ENCODE measurements at regions not wholly inside any gene's neighbourhood (a gene's known extent, or its start where the extent isn't known, plus 50 kb on each side); places are given as distances from the start of the nearest gene placed in this dataset.

GRCh38 chr13:99661791-99662190, 160.5 kb downstream of the TM9SF2 start:
- Histone ChIP-seq H3K36me3 (ENCODE audit: insufficient read depth) (no peaks in the 10 kb centered on the region), H3K4me3 (ENCODE audit: low read depth, low read length) (no peak overlapping the region), H3K27ac (ENCODE audit: low read depth) (no peak overlapping the region), H3K4me1 (ENCODE audit: insufficient read depth) (no peaks in the 10 kb centered on the region)
- DNase-seq (ENCODE audit: extremely low spot score): no peak
- WGBS: 84% methylated on average over 3 of the region's 3 CpGs

- Histone ChIP-seq H3K4me1 (ENCODE audit: insufficient read depth) (no peaks in the 10 kb centered on the region), H3K4me3 (ENCODE audit: low read depth, low read length) (no peak overlapping the region), H3K27ac (ENCODE audit: low read depth) (no peak overlapping the region), H3K36me3 (ENCODE audit: insufficient read depth) (no peaks in the 10 kb centered on the region)
- WGBS: 83% methylated on average over 11 of the region's 11 CpGs
- no peak for DNase-seq (ENCODE audit: extremely low spot score)
Measured at GRCh38 chr13:99659866-99660554, 158.7 kb downstream of the TM9SF2 start.

GRCh38 chr13:99659226-99659625, 158.0 kb downstream of the TM9SF2 start:
- H3K36me3 ChIP-seq (ENCODE audit: insufficient read depth): no peaks in the 10 kb centered on the region
- no peak overlapping the region for H3K27ac ChIP-seq (ENCODE audit: low read depth)
- WGBS: 92% methylated on average over 3 of the region's 3 CpGs
- H3K4me1 ChIP-seq (ENCODE audit: insufficient read depth): no peaks in the 10 kb centered on the region
- H3K4me3 ChIP-seq (ENCODE audit: low read depth, low read length): no peak overlapping the region
- no peak for DNase-seq (ENCODE audit: extremely low spot score)

- no peaks in the 10 kb centered on the region for H3K36me3 ChIP-seq (ENCODE audit: insufficient read depth)
- H3K27ac ChIP-seq (ENCODE audit: low read depth): peak overlapping the region; percentile 65
- 7% methylated on average over 26 of the region's 26 CpGs for WGBS
- H3K4me3 ChIP-seq (ENCODE audit: low read depth, low read length): peak overlapping the region; percentile 35
- no peaks in the 10 kb centered on the region for H3K4me1 ChIP-seq (ENCODE audit: insufficient read depth)
- peak; percentile 59 for DNase-seq (ENCODE audit: extremely low spot score)
Measured at GRCh38 chr13:99658261-99658991, 157.2 kb downstream of the TM9SF2 start.

GRCh38 chr13:99657848-99658260, 156.6 kb downstream of the TM9SF2 start:
- H3K36me3 ChIP-seq (ENCODE audit: insufficient read depth): no peaks in the 10 kb centered on the region
- H3K4me1 ChIP-seq (ENCODE audit: insufficient read depth): no peaks in the 10 kb centered on the region
- WGBS: 23% methylated on average over 29 of the region's 29 CpGs
- peak overlapping the region; percentile 65 for H3K27ac ChIP-seq (ENCODE audit: low read depth)
- peak overlapping the region; percentile 35 for H3K4me3 ChIP-seq (ENCODE audit: low read depth, low read length)
- DNase-seq (ENCODE audit: extremely low spot score): no peak

- H3K4me3 ChIP-seq (ENCODE audit: low read depth, low read length): no peak overlapping the region
- no peak for DNase-seq (ENCODE audit: extremely low spot score)
- WGBS: 78% methylated on average over 6 of the region's 6 CpGs
- no peak overlapping the region for H3K27ac ChIP-seq (ENCODE audit: low read depth)
- H3K4me1 ChIP-seq (ENCODE audit: insufficient read depth): no peaks in the 10 kb centered on the region
- H3K36me3 ChIP-seq (ENCODE audit: insufficient read depth): no peaks in the 10 kb centered on the region
Measured at GRCh38 chr13:99656844-99657381, 155.6 kb downstream of the TM9SF2 start.

- Histone ChIP-seq H3K36me3 (ENCODE audit: insufficient read depth) (no peaks in the 10 kb centered on the region), H3K27ac (ENCODE audit: low read depth) (no peak overlapping the region), H3K4me3 (ENCODE audit: low read depth, low read length) (peak overlapping the region; percentile 3), H3K4me1 (ENCODE audit: insufficient read depth) (no peaks in the 10 kb centered on the region)
- WGBS: 11% methylated on average over 8 of the region's 8 CpGs
- peak; percentile 31 for DNase-seq (ENCODE audit: extremely low spot score)
Measured at GRCh38 chr13:99656092-99656745, 154.9 kb downstream of the TM9SF2 start.

GRCh38 chr13:99655351-99656091, 154.2 kb downstream of the TM9SF2 start:
- no peaks in the 10 kb centered on the region for H3K4me1 ChIP-seq (ENCODE audit: insufficient read depth)
- DNase-seq (ENCODE audit: extremely low spot score): no peak
- H3K4me3 ChIP-seq (ENCODE audit: low read depth, low read length): no peak overlapping the region
- H3K36me3 ChIP-seq (ENCODE audit: insufficient read depth): no peaks in the 10 kb centered on the region
- WGBS: 80% methylated on average over 17 of the region's 17 CpGs
- H3K27ac ChIP-seq (ENCODE audit: low read depth): no peak overlapping the region

- no peak for DNase-seq (ENCODE audit: extremely low spot score)
- no peaks in the 10 kb centered on the region for H3K4me1 ChIP-seq (ENCODE audit: insufficient read depth)
- no peak overlapping the region for H3K27ac ChIP-seq (ENCODE audit: low read depth)
- no peaks in the 10 kb centered on the region for H3K36me3 ChIP-seq (ENCODE audit: insufficient read depth)
- WGBS: 85% methylated on average over 4 of the region's 4 CpGs
- H3K4me3 ChIP-seq (ENCODE audit: low read depth, low read length): no peak overlapping the region
Measured at GRCh38 chr13:99654076-99654475, 152.8 kb downstream of the TM9SF2 start.

- Histone ChIP-seq H3K36me3 (ENCODE audit: insufficient read depth) (no peaks in the 10 kb centered on the region), H3K4me3 (ENCODE audit: low read depth, low read length) (no peak overlapping the region), H3K27ac (ENCODE audit: low read depth) (no peak overlapping the region), H3K4me1 (ENCODE audit: insufficient read depth) (no peaks in the 10 kb centered on the region)
- 40% methylated on average over 2 of the region's 2 CpGs for WGBS
- DNase-seq (ENCODE audit: extremely low spot score): no peak
Measured at GRCh38 chr13:99653526-99653925, 152.3 kb downstream of the TM9SF2 start.

GRCh38 chr13:99652901-99653300, 151.6 kb downstream of the TM9SF2 start:
- Histone ChIP-seq H3K4me1 (ENCODE audit: insufficient read depth) (no peaks in the 10 kb centered on the region), H3K36me3 (ENCODE audit: insufficient read depth) (no peaks in the 10 kb centered on the region), H3K27ac (ENCODE audit: low read depth) (no peak overlapping the region), H3K4me3 (ENCODE audit: low read depth, low read length) (no peak overlapping the region)
- DNase-seq (ENCODE audit: extremely low spot score): no peak
- WGBS: 78% methylated on average over 3 of the region's 3 CpGs

GRCh38 chr13:99652141-99652540, 150.9 kb downstream of the TM9SF2 start:
- no peak overlapping the region for H3K4me3 ChIP-seq (ENCODE audit: low read depth, low read length)
- no peak for DNase-seq (ENCODE audit: extremely low spot score)
- no peak overlapping the region for H3K27ac ChIP-seq (ENCODE audit: low read depth)
- 86% methylated on average over 1 of the region's 1 CpG for WGBS
- no peaks in the 10 kb centered on the region for H3K36me3 ChIP-seq (ENCODE audit: insufficient read depth)
- no peaks in the 10 kb centered on the region for H3K4me1 ChIP-seq (ENCODE audit: insufficient read depth)

- no peak overlapping the region for H3K4me3 ChIP-seq (ENCODE audit: low read depth, low read length)
- no peak for DNase-seq (ENCODE audit: extremely low spot score)
- H3K4me1 ChIP-seq (ENCODE audit: insufficient read depth): no peaks in the 10 kb centered on the region
- no peaks in the 10 kb centered on the region for H3K36me3 ChIP-seq (ENCODE audit: insufficient read depth)
- WGBS: 93% methylated on average over 5 of the region's 5 CpGs
- H3K27ac ChIP-seq (ENCODE audit: low read depth): no peak overlapping the region
Measured at GRCh38 chr13:99651016-99651415, 149.7 kb downstream of the TM9SF2 start.
